Aorta (tissue), 5 donors: ENCODE measurements at regions not wholly inside any gene's neighbourhood (a gene's known extent, or its start where the extent isn't known, plus 50 kb on each side); places are given as distances from the start of the nearest gene placed in this dataset.

Experiments used
- ATAC-seq: fragments of 200-7000 bp; cut with Tn5 transposase; one replicate; pipeline ENCODE4 v1.9.1; 2022; ENCODE audit warnings: moderate library complexity; ENCODE audit not compliant: low FRiP score
- DNase-seq, 2 donors: peaks; one replicate each; pipeline ENCODE4 v3.0.0-alpha.2; 2020
- H3K27ac ChIP-seq, 2 donors: one replicate each; pipeline ENCODE4 v1.5.1; 2013; ENCODE audit warnings: low read length in 2 of 2, mild to moderate bottlenecking in 2 of 2, moderate library complexity in 2 of 2, control low read depth in 1 of 2, inconsistent platforms in 1 of 2, low read depth in 1 of 2
- H3K27me3 ChIP-seq, 2 donors: one replicate each; pipeline ENCODE4 v1.6.1; 2013; ENCODE audit warnings: control low read depth in 1 of 2, low read length in 1 of 2, mild to moderate bottlenecking in 1 of 2, moderate library complexity in 1 of 2; ENCODE audit not compliant: insufficient read depth in 2 of 2, control insufficient read depth in 1 of 2
- H3K36me3 ChIP-seq, 2 donors: one replicate each; pipeline ENCODE4 v1.6.1; 2013; ENCODE audit warnings: control low read depth in 1 of 2, low read length in 1 of 2, mild to moderate bottlenecking in 1 of 2; ENCODE audit not compliant: insufficient read depth in 2 of 2, control insufficient read depth in 1 of 2
- H3K4me1 ChIP-seq, 2 donors: one replicate each; pipeline ENCODE4 v1.6.1; 2013; ENCODE audit warnings: low read length in 2 of 2, control low read depth in 1 of 2, mild to moderate bottlenecking in 1 of 2, moderate library complexity in 1 of 2; ENCODE audit not compliant: insufficient read depth in 2 of 2, control insufficient read depth in 1 of 2
- H3K4me3 ChIP-seq, 2 donors: one replicate each; pipeline ENCODE4 v1.5.1; 2013; ENCODE audit warnings: low read length in 2 of 2, control low read depth in 1 of 2, mild to moderate bottlenecking in 1 of 2
- H3K9me3 ChIP-seq: one replicate; pipeline ENCODE4 v1.6.1; 2013; ENCODE audit warnings: mild to moderate bottlenecking, low read length; ENCODE audit not compliant: control insufficient read depth
- WGBS, 2 donors: extraction: QIAGEN DNeasy Blood & Tissue Kit; methylation state at CpG; one replicate each; pipeline ENCODE4 v1.1.7; 2013; 5-methylcytosine and 5-hydroxymethylcytosine counted together
- intact Hi-C, 2 donors: fragments of 100-400 bp; cut with DNase I; formaldehyde crosslinking; loops; one replicate each; pipeline versions ENCODE4 v1.14.2 to v1.15.0; 2022
- donor health status: healthy with polysubstance abuse.
- donor health status: Bipolar disorder and iron deficiency.
- donor health status: DM: no; HTN: no; CAD: no.
- donor health status: DM: no; HTN: no; CAD: no.
- donor health status: DM: yes; HTN: yes; CAD: no.

DNA sequence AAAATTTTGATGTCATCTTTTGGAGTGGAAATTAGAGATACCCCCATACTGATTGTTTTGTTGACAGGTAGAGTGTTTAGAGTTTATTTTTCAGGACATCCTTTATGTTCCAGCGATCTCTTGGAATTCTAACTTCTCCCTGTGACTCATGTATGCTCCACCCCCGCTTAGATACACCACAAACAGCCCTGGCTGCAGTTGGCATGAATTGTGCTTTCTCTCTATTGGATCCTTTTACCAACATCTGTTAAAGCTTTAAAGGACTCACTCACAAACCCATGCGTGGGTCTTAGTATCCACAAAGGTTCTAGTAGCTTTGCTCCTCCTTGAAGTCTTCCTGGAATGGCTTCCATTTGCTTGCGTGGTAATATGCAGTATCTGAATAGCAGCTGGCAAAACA is 409.5 kb upstream of the POU3F3 start:
- no peak for DNase-seq
- intact Hi-C loops, result no loop called here

DNA sequence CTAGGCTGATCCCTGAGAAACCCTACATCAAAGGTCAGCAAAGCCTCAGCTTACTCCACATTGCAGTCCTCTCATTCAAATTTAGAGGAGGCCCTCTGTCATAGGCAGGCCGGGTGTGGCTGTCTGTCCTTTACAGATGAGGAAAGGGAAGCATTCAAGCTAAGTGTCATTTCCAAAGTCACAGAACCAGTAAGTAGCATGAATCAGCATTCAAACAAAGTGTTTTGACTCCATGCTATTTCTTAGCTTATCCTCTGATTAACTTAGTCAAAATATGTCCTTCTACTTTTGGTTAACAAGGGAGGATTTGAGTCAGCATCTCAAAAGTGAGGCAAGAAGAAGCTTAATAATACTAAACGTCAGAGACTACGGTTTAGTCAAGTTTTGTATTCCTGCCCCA is 409.0 kb upstream of the POU3F3 start:
- ATAC-seq (no peak), DNase-seq (no peak)
- Histone ChIP-seq H3K27ac (no peak overlapping the region), H3K27me3 (no peaks in the 10 kb centered on the region), H3K36me3 (no peaks in the 10 kb centered on the region), H3K9me3 (peaks cover 2% of the 10 kb centered on the region), H3K4me3 (no peak overlapping the region), H3K4me1 (no peaks in the 10 kb centered on the region)
- intact Hi-C loops, result no loop called here
- WGBS, 2 donors, result 85 to 96% methylated on average over 3 of the region's 3 CpGs

More for the DNA sequence above, 409.5 kb upstream of the POU3F3 start:
- Histone ChIP-seq H3K9me3 (peaks cover 2% of the 10 kb centered on the region), H3K36me3 (no peaks in the 10 kb centered on the region), H3K4me1 (no peaks in the 10 kb centered on the region), H3K27ac (no peak overlapping the region), H3K27me3 (no peaks in the 10 kb centered on the region), H3K4me3 (no peak overlapping the region)
- no peak for ATAC-seq
- 75 to 79% methylated on average over 4 of the region's 4 CpGs for WGBS, 2 donors

DNA sequence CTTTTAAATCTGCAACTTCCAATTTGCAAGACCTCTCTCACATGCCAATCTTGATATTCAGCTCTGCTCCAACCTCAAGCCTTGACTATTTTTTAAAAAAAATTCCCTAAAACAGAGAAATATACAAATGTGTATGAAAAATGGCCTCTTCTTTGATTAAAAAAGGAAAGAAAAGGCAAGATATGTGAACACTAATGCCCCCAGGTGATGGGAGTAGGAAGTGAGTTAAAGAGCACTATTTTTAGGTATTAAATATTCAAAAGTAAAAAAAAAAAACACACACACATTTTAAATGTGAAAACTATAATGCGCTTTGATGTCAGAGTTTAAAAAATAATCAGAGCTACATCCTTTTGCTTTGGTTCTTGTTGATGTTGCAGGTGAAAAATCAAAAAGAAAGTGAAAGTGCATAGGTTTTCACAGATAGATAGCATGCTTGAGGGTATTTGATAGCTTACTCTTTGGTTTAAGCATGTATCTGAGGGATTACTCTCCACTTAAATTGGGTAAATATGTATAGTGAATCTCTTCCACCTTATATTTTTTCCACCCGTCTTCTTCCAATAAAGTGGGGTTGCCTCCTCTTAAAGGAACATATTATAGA is 406.0 kb upstream of the POU3F3 start:
- H3K36me3 ChIP-seq, result no peaks in the 10 kb centered on the region
- no peaks in the 10 kb centered on the region for H3K4me1 ChIP-seq
- H3K9me3 ChIP-seq, result no peaks in the 10 kb centered on the region
- no peak overlapping the region for H3K4me3 ChIP-seq
- no peak for DNase-seq
- H3K27me3 ChIP-seq, result no peaks in the 10 kb centered on the region
- WGBS, 2 donors, result 87 to 92% methylated on average over 2 of the region's 2 CpGs
- intact Hi-C loops, result no loop called here
- ATAC-seq, result no peak
- H3K27ac ChIP-seq, result no peak overlapping the region

DNA sequence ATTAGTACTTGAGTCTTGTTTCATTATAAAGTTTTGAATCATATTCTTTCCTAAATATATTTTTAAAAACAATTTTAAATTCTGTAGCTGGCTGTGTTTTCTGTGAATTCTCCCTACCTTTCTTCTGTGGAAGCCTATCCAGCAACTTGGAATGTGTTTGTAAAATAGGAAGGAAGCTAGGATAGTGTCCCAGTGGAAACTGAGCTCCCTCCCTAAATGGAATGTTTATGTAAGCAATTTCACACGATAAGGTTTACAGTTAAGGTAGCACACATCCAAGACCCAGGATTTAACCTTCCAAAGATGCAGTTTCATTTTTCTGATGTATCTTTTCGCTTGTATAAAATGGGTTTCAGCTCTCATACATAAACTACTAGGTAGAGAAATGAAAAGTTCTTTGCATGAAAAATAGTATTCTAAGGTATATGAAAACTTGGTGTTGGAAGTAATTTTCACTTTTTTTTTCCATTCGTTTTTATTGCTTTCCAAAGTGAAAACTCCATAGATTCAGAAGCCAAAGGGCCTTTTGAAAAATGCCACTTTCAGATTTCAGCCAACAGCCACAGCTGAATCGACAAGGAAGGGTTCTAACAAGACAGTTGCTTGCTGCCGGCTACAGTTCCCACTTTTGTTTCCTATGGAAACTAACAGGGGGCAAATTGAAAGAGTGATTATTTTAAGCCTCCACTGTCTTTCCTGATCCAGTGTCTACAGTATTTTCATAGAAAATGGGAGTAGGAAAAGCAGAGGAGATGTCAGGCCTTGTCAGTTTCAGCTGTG is 405.1 kb upstream of the POU3F3 start:
- H3K9me3 ChIP-seq, result no peaks in the 10 kb centered on the region
- no peak overlapping the region for H3K4me3 ChIP-seq
- DNase-seq (no peak), ATAC-seq (no peak)
- H3K36me3 ChIP-seq, result no peaks in the 10 kb centered on the region
- H3K27ac ChIP-seq, result no peak overlapping the region
- WGBS, 2 donors, result 55 to 56% methylated on average over 5 of the region's 5 CpGs
- intact Hi-C loops, result no loop called here
- H3K27me3 ChIP-seq, result no peaks in the 10 kb centered on the region
- H3K4me1 ChIP-seq, result no peaks in the 10 kb centered on the region

DNA sequence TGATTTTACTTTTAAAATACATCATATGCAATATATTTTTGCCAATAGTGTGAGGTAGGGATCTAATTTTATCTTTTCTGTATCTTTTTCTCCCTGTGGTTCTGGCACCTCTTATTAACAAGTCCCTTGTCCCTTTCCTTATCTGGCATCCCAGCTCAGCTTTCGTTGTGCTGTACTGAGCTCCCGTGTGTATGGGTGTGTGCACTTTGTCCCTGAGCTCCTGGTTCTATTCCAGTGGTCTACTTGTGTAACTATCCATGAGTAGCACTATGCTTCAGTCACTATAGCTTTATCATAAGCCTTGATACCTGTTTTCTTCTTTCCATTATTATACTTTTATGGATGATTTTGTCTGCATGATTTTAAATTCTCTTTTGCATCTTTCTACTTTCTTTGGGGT is 401.4 kb upstream of the POU3F3 start:
- intact Hi-C loops, result no loop called here
- Histone ChIP-seq H3K4me1 (no peaks in the 10 kb centered on the region), H3K4me3 (no peak overlapping the region), H3K36me3 (no peaks in the 10 kb centered on the region), H3K27me3 (no peaks in the 10 kb centered on the region), H3K9me3 (no peaks in the 10 kb centered on the region), H3K27ac (no peak overlapping the region)
- DNase-seq, result no peak
- no peak for ATAC-seq
- WGBS, 2 donors, result 73 to 84% methylated on average over 2 of the region's 2 CpGs

DNA sequence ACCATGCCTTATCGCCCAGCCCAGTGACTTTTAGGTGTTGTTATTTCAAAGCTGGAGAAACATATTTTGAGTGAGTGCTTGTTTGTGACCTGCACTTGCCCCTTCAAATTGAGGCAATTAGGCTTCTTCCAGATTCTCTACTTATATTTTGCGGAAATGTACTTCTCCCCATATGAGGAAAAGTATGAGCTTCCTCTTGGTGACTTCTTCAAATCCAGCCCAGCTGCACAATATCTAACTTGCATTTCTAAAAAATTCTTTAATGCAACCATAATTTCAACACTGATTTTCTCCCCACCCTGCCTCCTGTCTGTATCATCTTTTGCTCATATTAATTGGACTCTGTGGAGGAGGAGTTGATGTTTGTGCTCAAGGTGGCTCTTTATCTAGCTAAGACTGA is 391.2 kb upstream of the POU3F3 start:
- Histone ChIP-seq H3K36me3 (no peaks in the 10 kb centered on the region), H3K4me3 (no peak overlapping the region), H3K4me1 (no peaks in the 10 kb centered on the region), H3K27me3 (no peaks in the 10 kb centered on the region), H3K9me3 (peaks cover 2% of the 10 kb centered on the region), H3K27ac (no peak overlapping the region)
- no peak for ATAC-seq
- WGBS, 2 donors, result 93% methylated on average over 2 of the region's 2 CpGs
- intact Hi-C loops, result no loop called here
- no peak for DNase-seq

DNA sequence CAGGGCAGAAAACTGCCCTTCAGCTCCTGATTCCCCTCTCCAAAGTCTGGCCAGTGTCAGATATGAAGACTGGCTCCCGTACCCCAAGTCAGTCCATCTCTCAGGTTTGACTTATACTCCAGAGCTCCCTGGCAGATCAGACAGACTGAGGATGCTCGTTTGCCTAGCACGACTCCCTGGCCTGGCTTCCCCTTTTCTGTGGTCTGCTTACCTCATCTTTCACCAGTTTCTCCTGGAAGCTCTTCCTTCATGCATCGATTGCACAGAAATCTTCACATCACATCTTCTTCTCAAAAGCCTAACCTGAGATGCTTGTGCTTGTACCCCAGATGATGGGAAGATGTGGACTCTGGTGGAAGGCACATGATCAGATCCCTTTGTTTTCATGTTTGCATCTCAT is 387.9 kb upstream of the POU3F3 start:
- 81 to 84% methylated on average over 4 of the region's 4 CpGs for WGBS, 2 donors
- intact Hi-C loops, result no loop called here
- no peaks in the 10 kb centered on the region for H3K4me1 ChIP-seq
- peaks cover 2% of the 10 kb centered on the region for H3K9me3 ChIP-seq
- H3K36me3 ChIP-seq, result no peaks in the 10 kb centered on the region
- H3K27ac ChIP-seq, result no peak overlapping the region
- H3K4me3 ChIP-seq, result no peak overlapping the region
- DNase-seq (no peak), ATAC-seq (no peak)
- no peaks in the 10 kb centered on the region for H3K27me3 ChIP-seq

DNA sequence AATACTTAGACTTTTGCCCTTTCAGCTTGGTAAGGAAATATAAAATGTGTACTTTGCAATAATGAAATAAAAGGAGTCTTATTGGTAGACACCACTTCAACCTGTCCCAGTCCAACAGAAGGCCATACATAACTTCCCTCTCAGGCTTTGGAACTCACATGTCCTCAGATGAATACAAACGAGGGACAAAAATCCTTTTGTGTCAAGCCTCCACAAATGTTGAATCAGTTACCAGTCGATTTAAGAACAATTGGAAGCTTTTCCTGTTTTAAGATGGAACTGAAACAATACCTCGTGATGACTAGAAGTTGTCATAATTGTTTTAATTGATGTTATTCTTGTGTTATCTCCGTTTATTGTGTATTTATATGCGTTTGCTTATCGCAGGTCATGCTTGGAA is 385.1 kb upstream of the POU3F3 start:
- Histone ChIP-seq H3K9me3 (no peaks in the 10 kb centered on the region), H3K27me3 (no peaks in the 10 kb centered on the region), H3K36me3 (no peaks in the 10 kb centered on the region), H3K4me3 (no peak overlapping the region), H3K27ac (no peak overlapping the region), H3K4me1 (no peaks in the 10 kb centered on the region)
- ATAC-seq (no peak), DNase-seq (no peak)
- intact Hi-C loops, result no loop called here
- 80 to 82% methylated on average over 6 of the region's 6 CpGs for WGBS, 2 donors

DNA sequence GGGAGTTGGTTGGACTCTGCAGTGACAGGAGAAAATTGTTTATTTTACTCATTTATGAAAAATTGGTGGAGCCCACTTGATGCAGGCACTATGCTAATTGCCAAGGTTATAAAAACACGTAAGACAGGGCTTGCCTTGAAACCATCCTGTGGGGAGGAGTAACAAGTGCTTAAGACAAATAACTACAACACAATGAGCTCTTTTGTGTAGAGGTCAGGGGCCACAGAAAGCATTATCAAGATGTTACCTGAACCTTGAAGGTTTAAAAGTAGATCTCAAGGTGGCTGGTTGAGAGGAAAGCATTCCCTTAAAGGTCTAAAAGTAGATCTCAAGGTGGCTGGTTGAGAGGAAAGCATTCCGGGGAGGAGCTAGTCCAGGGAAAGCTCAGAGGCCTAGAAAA is 381.8 kb upstream of the POU3F3 start:
- intact Hi-C loops, result no loop called here

More for the DNA sequence above, 381.8 kb upstream of the POU3F3 start:
- Histone ChIP-seq H3K9me3 (no peaks in the 10 kb centered on the region), H3K27ac (no peak overlapping the region), H3K27me3 (no peaks in the 10 kb centered on the region), H3K36me3 (no peaks in the 10 kb centered on the region), H3K4me3 (no peak overlapping the region), H3K4me1 (no peaks in the 10 kb centered on the region)
- no peak for ATAC-seq
- DNase-seq, result no peak
- 91 to 93% methylated on average over 2 of the region's 2 CpGs for WGBS, 2 donors
